Smooth muscle cell (in vitro differentiated cells): ENCODE measurements at regions not wholly inside any gene's neighbourhood (a gene's known extent, or its start where the extent isn't known, plus 50 kb on each side); places are given as distances from the start of the nearest gene placed in this dataset.

Experiments used
- DNase-seq: peaks from one replicate; lab custom pipeline; 2025; ENCODE audit not compliant: unreplicated experiment; lab: John Stamatoyannopoulos, UW
- H2AFZ ChIP-seq: fragments of 200-600 bp; sonication (generic); 2 replicates; pipeline ENCODE4 v1.6.0; 2016; ENCODE audit warnings: antibody characterized with exemption, low read depth, mild to moderate bottlenecking
- H3F3A ChIP-seq: fragments of 200-600 bp; sonication (generic); 2 replicates; pipeline ENCODE4 v1.6.0; 2017; ENCODE audit warnings: antibody characterized with exemption, low read depth
- H3K27ac ChIP-seq: fragments of 200-600 bp; sonication (generic); 2 replicates; pipeline ENCODE4 v1.5.1; 2016; ENCODE audit warnings: low read depth, mild to moderate bottlenecking
- H3K27me3 ChIP-seq: fragments of 200-600 bp; sonication (generic); 2 replicates; pipeline ENCODE4 v1.6.1; 2016; ENCODE audit warnings: low read depth, mild to moderate bottlenecking
- H3K36me3 ChIP-seq: fragments of 200-600 bp; sonication (generic); 2 replicates; pipeline ENCODE4 v1.5.1; 2016; ENCODE audit warnings: low read depth
- H3K4me1 ChIP-seq: fragments of 200-600 bp; sonication (generic); 2 replicates; pipeline ENCODE4 v1.5.1; 2016; ENCODE audit warnings: low read depth
- H3K4me2 ChIP-seq: fragments of 200-600 bp; sonication (generic); 2 replicates; pipeline ENCODE4 v1.6.0; 2016; ENCODE audit warnings: mild to moderate bottlenecking
- H3K4me3 ChIP-seq: fragments of 200-600 bp; sonication (generic); 2 replicates; pipeline ENCODE4 v1.5.1; 2016; ENCODE audit warnings: mild to moderate bottlenecking
- H3K79me2 ChIP-seq: fragments of 200-600 bp; sonication (generic); 2 replicates; pipeline ENCODE4 v1.6.0; 2016; ENCODE audit warnings: low read depth, mild to moderate bottlenecking
- H3K9ac ChIP-seq: fragments of 200-600 bp; sonication (generic); 2 replicates; pipeline ENCODE4 v1.6.0; 2016; ENCODE audit warnings: low read depth
- H3K9me3 ChIP-seq: fragments of 200-600 bp; sonication (generic); replicated peaks from 2 replicates; pipeline ENCODE4 v1.5.1; 2016; ENCODE audit warnings: low read depth
- H4K20me1 ChIP-seq: fragments of 200-600 bp; sonication (generic); 2 replicates; pipeline ENCODE4 v1.6.0; 2016; ENCODE audit warnings: low read depth
- WGBS: methylation state at CpG from one replicate; pipeline ENCODE4 v1.1.7; 2016; ENCODE audit warnings: low lambda C conversion rate; 5-methylcytosine and 5-hydroxymethylcytosine counted together
- TF ChIP-seq, protein P1 (sequence below): fragments of 200-600 bp; sonication (generic); IDR thresholded peaks from 2 replicates; pipeline ENCODE4 v1.5.1; 2017; ENCODE audit warnings: borderline replicate concordance, mild to moderate bottlenecking, antibody characterized with exemption; ENCODE audit not compliant: insufficient read depth, poor library complexity, severe bottlenecking

DNA sequence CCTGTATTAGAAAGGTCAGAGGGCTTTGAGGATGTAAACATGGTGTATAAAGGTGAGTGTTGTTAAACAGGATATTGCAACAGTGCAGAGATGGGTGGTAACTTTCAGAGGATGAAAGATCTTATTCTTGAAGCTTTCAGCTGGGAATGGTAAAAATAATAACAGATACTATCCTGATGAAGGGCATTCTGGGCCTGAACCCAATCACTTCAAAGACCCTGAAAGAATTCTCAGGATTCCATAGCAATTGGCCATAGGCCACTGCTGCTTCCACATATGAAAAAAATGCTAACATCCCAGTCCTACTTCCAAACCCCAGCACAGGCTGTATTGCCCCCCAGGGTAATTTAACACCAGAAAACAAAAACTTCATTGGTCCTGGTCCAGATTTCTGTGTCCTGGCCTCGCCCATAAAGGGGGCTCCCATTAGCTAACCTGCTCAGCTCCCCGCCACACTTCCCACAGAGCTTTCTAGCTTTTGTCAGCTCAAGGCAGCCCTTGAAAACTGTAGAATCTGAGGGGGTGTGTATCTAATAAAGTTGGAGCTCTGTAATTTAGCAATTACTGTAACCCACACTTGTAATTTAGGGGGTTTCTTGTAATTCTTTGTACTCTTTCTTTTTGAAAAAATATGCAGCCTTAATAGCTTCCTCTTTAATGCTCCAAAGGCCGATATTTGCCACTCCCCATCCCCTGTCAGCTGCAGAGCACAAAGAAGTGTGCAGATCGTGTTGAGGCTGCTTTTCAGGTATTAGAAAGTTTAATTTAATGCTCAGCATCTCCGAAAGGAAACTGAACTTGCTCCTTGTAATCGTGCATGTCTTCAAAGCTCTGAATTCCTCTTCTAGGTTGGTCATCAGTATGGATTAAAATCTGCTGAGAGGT, 371.5 kb downstream of the SEC14L1 start:
- Histone ChIP-seq H3K27me3 (no peaks in the 10 kb centered on the region), H3K9me3 (no peaks in the 10 kb centered on the region), H3K79me2 (no peaks in the 10 kb centered on the region), H2AFZ (no peak overlapping the region), H4K20me1 (no peaks in the 10 kb centered on the region), H3F3A (no peaks in the 10 kb centered on the region), H3K9ac (no peak overlapping the region), H3K4me2 (no peak overlapping the region), H3K4me3 (no peak overlapping the region), H3K27ac (no peak overlapping the region), H3K4me1 (no peaks in the 10 kb centered on the region), H3K36me3 (no peaks in the 10 kb centered on the region)
- TF ChIP-seq, protein P1, sequence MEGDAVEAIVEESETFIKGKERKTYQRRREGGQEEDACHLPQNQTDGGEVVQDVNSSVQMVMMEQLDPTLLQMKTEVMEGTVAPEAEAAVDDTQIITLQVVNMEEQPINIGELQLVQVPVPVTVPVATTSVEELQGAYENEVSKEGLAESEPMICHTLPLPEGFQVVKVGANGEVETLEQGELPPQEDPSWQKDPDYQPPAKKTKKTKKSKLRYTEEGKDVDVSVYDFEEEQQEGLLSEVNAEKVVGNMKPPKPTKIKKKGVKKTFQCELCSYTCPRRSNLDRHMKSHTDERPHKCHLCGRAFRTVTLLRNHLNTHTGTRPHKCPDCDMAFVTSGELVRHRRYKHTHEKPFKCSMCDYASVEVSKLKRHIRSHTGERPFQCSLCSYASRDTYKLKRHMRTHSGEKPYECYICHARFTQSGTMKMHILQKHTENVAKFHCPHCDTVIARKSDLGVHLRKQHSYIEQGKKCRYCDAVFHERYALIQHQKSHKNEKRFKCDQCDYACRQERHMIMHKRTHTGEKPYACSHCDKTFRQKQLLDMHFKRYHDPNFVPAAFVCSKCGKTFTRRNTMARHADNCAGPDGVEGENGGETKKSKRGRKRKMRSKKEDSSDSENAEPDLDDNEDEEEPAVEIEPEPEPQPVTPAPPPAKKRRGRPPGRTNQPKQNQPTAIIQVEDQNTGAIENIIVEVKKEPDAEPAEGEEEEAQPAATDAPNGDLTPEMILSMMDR, result no peak
- WGBS, result 85% methylated on average over 6 of the region's 6 CpGs
- DNase-seq, result no peak

DNA sequence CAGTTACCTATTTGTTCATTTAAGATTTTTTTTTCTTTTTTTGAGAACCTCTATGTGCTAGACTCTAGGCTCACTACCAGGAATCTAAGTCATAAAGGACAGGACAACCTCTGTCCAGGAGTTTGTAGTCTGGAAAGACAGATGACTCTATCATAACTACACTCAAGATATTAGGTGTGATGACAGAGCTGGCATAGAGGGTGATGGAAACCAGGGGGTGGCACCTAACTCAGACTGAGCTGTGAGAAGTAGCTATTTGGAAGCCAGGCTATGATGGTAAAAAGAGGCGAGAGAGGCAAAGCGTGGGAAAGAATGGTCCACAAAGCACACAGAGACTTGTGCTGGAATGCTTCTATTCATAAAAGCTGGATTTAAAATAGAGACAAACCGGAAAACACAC, 372.3 kb downstream of the SEC14L1 start:
- H3K9me3 ChIP-seq, result no peaks in the 10 kb centered on the region
- H3K36me3 ChIP-seq, result no peaks in the 10 kb centered on the region
- H3F3A ChIP-seq, result no peaks in the 10 kb centered on the region
- H3K4me3 ChIP-seq, result no peak overlapping the region
- H3K79me2 ChIP-seq, result no peaks in the 10 kb centered on the region
- 98% methylated on average over 3 of the region's 3 CpGs for WGBS
- H3K27ac ChIP-seq, result no peak overlapping the region
- TF ChIP-seq, protein P1, result no peak
- DNase-seq, result no peak
- no peaks in the 10 kb centered on the region for H4K20me1 ChIP-seq
- H3K4me1 ChIP-seq, result no peaks in the 10 kb centered on the region
- H3K4me2 ChIP-seq, result no peak overlapping the region
- no peak overlapping the region for H3K9ac ChIP-seq
- no peaks in the 10 kb centered on the region for H3K27me3 ChIP-seq
- H2AFZ ChIP-seq, result no peak overlapping the region

DNA sequence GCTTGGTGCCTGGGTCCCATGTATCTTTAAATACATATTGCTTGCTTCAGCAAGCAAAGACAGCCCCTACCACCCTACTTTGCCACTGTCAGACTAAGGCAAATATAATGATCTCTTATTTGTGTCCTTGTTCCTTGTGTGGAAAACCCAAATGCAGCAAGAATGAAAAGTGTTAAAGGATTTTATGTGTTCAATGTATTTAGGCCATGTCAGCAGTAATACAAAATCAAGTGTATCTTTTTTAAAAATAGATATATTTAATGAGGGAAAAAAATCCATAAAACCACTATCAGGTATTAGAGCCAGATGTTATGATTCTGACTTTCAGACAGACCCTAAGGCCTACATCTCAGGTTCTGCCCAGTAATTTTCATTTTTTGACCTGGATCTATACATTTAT, 374.5 kb downstream of the SEC14L1 start:
- no peaks in the 10 kb centered on the region for H3K4me1 ChIP-seq
- H4K20me1 ChIP-seq, result no peaks in the 10 kb centered on the region
- H3K36me3 ChIP-seq, result no peaks in the 10 kb centered on the region
- TF ChIP-seq, protein P1, result no peak
- no peaks in the 10 kb centered on the region for H3K9me3 ChIP-seq
- H3K4me3 ChIP-seq, result no peak overlapping the region
- no peak overlapping the region for H3K4me2 ChIP-seq
- no peak overlapping the region for H3K9ac ChIP-seq
- DNase-seq, result no peak
- no peak overlapping the region for H3K27ac ChIP-seq
- no peaks in the 10 kb centered on the region for H3K27me3 ChIP-seq
- H3K79me2 ChIP-seq, result no peaks in the 10 kb centered on the region
- no peak overlapping the region for H2AFZ ChIP-seq
- H3F3A ChIP-seq, result no peaks in the 10 kb centered on the region

DNA sequence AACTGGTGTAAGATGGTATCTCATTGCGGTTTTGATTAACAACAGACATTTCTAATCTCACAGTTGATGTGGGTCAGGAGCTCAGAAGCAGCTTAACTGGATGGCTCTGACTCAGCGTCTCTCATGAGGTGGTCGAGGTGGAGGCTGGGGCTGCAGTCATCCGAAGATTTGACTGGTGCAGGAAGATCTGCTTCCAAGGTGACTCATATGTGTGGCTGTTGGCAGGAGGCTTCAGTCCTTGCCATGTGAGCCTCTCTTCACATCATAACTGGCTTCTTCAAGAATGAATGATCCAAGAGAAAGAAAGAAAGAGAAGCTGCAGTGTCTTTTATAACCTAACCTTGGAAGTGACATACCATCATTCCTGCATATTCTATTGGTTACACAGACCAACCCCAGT, 376.1 kb downstream of the SEC14L1 start:
- DNase-seq, result no peak
- Histone ChIP-seq H3K79me2 (no peaks in the 10 kb centered on the region), H3K9ac (no peak overlapping the region), H4K20me1 (no peaks in the 10 kb centered on the region), H3K27me3 (no peaks in the 10 kb centered on the region), H2AFZ (no peak overlapping the region), H3K4me3 (no peak overlapping the region), H3K4me1 (no peaks in the 10 kb centered on the region), H3K27ac (no peak overlapping the region), H3K9me3 (no peaks in the 10 kb centered on the region), H3F3A (no peaks in the 10 kb centered on the region), H3K4me2 (no peak overlapping the region), H3K36me3 (no peaks in the 10 kb centered on the region)
- WGBS, result 21% methylated on average over 4 of the region's 4 CpGs
- TF ChIP-seq, protein P1, result no peak
